ENCODE measurements at regions not wholly inside any gene's neighbourhood (a gene's known extent, or its start where the extent isn't known, plus 50 kb on each side); places are given as distances from the start of the nearest gene placed in this dataset.
"Not testable (repeated sequence)": the region's sequence is repeated elsewhere in the genome, so short reads cannot be mapped to it uniquely, and the experiment has no call there.

DNA sequence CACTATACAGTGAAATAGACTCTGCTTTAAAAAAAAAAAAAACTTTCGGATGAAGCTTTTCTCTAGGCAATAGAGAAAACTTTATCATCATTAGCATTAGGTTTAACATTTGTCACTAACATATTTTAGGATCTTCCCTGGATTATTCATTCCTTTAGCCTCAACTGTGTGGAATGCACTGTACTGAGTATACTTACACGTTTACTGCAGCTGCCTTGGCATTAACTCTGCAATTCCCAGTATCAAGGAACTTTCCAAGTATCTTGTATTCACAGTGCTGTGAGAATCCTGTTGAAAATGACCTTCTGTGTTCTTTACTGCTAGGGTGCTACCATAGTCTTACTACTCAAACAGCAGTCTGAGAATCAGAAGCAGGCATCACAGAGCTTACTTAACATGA is 328.2 kb upstream of the COL3A1 start:
- FAIRE-seq: no peak

DNA sequence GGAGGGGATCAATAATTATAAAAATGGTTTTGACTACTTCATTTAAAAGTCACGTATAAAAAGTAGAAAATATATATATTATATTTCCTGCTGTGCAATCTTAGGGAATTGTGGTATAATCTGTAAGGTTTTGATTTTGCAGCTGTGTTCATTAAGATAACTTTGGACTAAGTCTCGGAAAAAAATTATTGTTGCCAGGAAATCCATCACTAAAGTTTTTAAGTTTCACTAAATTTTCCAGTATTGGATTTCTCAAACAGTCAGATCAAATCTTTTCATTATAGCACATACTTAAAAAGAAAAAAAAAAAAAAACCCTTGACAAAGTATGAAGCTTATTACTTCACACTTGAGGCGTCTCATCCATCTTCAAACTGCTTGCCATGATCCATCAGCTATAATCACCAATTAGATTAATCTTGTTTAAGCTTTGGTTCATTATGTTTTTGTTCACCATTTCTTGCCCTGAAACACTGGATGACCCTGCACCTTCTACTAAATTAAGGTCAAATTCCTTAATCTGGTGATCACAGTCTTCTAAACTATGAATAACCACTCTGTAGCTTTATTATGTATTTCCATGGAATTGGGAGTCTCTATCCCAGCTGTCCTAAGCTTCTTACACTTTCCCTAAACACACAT is 326.6 kb upstream of the COL3A1 start:
- FAIRE-seq: no peak

DNA sequence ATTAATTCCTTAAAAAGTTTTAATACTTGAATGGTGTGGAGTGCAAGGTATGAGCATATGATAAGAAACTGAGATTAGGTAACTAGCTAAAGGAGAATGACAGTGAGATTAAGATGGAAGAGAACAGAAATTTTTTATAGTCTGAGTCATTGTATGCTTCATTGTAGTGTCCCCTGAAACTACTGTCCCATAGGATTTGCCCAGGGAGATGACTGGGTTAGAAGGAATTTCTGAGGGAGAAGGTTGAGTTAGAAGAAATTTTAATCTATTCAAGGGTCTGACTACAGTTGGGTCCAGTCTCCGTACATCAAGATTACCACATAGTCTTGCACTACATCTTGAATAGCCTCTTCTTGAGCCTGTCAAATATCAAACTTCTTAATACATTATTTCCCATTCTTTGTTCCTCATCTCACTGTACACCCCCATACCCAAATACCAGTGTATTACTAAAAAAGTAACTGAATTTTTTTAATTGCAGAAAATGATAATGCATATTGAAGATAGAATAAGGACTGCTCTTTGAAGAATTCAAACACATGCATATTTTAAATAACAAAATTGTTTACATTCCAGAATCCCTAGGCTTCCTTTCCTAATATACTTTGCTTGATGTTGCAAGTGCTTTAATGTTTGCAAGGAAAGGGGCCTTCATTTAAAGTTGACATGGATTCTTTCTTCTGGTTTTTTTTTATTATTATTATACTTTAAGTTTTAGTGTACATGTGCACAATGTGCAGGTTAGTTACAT is 314.3 kb upstream of the COL3A1 start:
- no peak for FAIRE-seq

DNA sequence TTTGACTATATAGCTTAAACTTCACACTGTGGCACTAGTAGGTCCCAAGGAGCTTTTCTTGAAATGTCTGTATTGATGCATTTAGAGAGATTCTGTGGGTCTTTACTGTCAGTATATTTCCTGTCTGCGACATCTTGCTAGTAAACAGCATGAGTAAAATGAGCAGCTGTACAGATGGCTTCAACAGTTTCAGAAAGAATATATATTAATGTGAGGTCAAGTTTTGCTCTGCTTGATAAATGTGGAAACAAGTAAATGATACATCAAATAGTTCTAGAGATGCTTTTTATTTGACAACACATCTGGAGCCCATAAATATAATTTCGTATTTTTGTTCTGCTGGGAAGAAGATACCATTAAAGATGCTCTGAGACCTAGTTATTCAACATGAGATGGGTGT is 310.9 kb upstream of the COL3A1 start:
- no peak for FAIRE-seq

DNA sequence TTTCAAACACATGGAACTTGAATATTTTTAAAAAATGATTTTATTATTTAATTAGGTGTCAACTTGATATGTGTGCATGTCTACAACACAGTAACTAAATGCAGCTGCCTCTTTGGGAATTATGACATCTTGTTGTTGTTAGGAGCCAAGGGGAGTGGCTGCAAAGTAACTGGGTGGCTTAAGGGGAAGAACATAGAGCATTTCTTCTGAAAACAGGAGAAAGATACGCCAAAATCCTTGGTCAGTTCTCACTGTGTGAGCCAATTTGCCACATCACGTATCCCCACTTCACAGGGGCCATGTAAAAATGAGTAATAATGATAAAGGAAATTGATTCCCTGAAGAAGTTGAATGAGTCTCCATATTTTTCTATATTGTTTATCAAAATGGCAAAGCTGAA is 309.8 kb upstream of the COL3A1 start:
- FAIRE-seq: no peak

DNA sequence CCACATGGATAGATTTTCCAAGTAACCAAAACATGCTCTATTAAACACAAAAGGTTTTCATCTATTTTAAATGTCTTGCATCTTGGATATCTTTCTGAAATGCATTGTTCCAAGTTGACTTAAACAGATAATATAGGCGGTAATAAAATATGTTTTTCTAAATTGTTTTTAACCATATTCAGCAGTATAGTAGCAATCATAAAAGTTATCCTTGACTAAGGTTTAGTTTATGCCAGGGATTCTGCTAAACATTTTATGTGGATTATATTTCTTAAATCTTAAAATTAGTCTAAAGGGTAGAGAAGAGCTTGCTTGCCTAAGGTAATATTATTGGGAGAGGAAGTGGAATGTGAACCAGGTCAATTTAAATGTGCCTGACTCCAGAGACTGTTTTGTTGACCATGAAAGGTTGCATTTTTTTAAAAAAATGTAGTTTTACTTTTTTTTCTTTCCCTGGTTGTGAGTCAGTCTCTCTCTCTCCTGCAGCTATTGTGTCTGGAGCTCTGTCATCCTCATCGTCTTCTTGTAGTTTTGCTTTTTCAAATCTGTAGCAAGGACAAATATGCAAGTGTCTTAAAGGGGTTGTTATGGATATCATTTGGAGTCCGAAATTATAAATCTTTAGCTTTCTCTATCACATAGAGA is 309.1 kb upstream of the COL3A1 start:
- FAIRE-seq: no peak

GRCh38 chr2:188665727-188666304 is 308.4 kb upstream of the COL3A1 start:
- no peak for FAIRE-seq

DNA sequence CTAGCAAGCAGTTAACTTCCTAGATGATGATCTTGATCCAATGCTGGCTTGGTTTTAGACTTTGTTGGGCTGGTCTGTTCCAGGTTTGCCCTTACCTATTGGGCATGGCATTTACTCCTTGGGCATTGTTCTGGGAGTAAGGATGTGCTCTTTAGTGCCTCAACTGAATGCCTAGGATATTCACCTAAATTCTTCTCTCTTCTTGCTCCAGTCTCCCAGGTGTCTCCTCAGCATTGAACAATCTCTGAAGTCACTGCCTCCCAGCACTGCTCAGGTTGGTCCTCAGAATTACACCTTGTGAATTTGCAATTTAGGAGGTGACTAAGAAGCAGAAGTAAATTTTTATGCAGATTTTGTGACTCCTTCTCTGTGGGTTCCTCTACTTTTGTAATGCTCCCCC is 307.7 kb upstream of the COL3A1 start:
- no peak for FAIRE-seq

GRCh38 chr2:188668017-188668680 is 306.0 kb upstream of the COL3A1 start:
- FAIRE-seq: no peak

- FAIRE-seq: no peak
Measured at GRCh38 chr2:188675391-188676009, 298.7 kb upstream of the COL3A1 start.

GRCh38 chr2:188676010-188676400 is 298.2 kb upstream of the COL3A1 start:
- FAIRE-seq: no peak

GRCh38 chr2:188677142-188677541 is 297.0 kb upstream of the COL3A1 start:
- FAIRE-seq: no peak

DNA sequence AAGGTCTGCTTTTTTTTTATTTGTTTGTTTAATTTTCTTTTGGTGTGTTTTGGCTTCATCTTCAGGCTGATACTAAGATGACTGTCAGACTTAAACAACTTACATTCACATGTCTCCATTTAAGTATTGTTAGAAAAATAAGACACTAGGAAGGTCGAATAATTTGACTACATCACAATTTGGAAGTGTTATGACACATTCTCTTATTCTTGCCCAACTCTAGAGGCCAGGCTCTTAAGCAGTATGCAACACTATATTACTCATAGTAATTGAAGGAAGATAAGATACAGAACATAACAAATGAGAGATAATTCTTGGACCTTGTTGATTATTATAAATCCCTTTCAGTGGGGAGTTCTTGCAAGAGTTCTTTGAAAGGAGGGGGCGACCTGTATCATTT is 295.3 kb upstream of the COL3A1 start:
- no peak for FAIRE-seq

DNA sequence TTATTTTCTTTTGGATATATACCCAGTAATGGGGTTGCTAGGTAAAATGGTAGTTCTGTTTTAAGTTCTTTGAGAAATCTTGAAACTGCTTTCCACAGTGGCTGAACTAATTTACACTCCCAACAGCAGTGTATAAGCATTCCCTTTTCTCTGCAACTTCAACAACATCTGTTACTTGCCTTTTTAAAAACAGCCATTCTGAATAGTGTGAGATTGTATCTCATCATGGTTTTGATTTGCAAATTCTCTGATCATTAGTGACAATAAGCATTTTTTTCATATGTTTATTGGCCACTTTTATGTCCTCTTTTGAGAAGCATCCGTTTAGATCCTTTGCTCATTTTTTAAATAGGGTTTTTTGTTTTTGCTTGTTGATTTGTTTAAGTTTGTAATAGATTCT is 291.3 kb upstream of the COL3A1 start:
- FAIRE-seq: no peak

DNA sequence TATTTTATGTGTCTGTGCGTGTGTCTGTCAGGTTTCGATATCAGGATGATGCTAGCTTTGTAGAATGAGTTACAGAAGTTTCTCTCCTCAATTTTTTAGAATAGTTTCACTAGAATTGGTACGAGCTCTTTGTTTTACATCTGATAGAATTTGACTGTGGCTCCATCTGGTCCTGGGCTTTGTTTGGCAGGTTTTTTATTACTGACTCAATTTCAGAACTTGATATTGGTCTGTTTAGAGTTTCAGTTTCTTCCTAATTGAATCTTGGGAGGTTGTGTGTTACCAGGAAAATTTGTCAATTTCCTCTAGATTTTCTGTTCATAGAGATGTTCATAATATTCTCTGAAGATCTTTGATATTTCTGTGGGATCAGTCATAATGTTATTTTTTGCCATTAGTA is 289.4 kb upstream of the COL3A1 start:
- no peak for FAIRE-seq

DNA sequence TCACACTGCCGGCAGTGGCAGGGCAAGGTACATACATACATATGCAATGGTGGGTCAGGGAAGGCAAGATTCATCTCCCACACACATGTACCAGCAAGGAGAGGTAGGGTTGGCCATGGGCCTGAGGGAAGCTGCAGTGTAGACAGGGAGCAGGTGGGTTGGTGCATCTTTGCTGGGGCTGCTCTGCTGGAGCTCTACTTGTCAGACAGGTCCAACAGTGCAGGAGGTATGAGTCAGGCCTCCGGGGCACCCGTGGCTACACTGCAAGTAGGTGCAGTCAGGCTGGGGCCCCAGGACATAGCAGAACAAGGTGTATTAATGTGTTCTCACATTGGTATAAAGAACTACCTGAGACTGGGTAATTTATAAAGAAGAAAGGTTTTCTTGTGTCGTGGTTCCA is 281.1 kb upstream of the COL3A1 start:
- FAIRE-seq: no peak

DNA sequence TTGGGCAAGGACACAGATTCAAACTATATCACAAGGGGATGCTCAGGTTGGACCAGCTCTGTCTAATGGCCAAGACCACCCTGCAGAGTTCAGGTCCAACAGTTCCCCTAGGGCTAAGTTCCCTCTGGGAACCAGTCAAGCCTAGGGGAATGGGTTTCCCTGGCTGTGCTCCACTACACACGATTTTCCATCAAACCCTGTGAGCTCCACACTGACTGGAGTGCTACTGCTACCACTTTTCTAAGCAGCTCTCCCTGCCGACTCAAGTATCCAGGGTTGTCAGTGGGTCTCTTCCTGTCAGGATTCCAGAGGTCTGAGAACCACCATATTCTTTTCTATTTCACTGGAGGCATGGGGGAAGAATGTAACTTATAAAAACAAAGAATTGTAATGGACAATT is 280.4 kb upstream of the COL3A1 start:
- no peak for FAIRE-seq

- FAIRE-seq: no peak
Measured at GRCh38 chr2:188695953-188696352, 278.2 kb upstream of the COL3A1 start.

DNA sequence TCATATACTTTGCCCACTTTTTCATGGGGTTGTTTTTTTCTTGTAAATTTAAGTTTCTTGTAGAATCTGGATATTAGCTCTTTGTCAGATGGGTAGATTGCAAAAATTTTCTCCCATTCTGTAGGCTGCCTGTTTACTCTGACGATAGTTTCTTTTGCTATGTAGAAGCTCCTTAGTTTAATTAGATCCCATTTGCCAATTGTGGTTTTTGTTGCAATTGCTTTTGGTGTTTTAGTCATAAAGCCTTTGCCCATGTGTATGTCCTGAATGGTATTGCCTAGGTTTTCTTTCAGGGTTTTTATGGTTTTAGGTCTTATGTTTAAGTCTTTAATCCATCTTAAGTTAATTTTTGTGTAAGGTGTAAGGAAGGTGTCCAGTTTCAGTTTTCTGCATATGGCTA is 276.0 kb upstream of the COL3A1 start:
- not testable (repeated sequence) for FAIRE-seq

- FAIRE-seq: no peak
Measured at GRCh38 chr2:188701836-188702235, 272.3 kb upstream of the COL3A1 start.

- FAIRE-seq: no peak
Measured at GRCh38 chr2:188705191-188705590, 269.0 kb upstream of the COL3A1 start.

DNA sequence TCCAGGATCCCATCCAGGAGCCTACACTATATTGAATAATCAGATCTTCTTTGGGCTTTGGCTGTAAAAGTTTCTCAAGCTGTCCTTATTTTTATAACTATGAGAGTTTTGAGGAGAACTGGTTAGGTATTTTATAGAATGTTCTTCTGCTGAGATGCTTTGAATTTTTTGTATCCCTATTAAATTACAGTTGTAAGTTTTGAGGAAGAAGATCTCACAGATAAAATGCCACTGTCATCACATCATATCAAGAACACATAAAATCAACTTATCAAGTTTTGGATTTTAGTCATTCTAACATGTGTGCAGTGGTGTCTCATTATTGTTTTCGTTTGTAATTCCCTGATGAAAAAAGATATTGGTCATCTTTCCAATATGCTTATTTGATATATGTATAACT is 260.2 kb upstream of the COL3A1 start:
- FAIRE-seq: no peak
